ENCODE measurements at regions not wholly inside any gene's neighbourhood (a gene's known extent, or its start where the extent isn't known, plus 50 kb on each side); places are given as distances from the start of the nearest gene placed in this dataset.

DNA sequence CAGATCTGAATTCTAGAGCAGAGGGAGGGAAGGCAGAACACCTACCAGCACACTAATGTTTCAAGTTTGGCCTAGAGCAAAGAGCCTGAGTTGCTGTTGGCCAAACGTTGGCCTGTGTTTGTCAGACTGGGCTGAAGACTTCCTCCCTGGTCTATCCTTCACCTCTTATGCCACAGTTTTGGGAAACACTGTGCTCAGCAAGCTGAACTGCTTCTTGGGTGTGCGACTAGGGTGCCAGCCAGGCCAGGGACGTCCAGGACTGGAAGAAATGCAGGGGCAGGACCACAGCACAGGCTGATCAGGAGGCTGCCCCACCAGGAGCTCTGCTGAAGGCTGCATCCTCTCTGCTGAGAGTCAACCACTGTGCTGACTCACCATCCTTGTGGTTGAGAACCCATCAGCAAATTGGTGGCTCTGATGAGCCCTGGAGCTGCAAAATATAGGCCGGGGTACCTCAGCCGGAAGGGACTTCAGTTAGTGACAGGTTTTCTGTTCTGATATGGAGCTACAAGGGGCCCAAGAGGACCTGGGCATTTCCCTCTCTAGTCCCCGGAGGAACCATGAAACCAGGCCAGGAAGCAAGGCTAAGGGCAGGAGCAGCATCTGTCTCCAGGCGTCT is 131.6 kb upstream of the RASGRP1 start:
- peak in 1 of 4 experiments; percentile 22 for DNase-seq

DNA sequence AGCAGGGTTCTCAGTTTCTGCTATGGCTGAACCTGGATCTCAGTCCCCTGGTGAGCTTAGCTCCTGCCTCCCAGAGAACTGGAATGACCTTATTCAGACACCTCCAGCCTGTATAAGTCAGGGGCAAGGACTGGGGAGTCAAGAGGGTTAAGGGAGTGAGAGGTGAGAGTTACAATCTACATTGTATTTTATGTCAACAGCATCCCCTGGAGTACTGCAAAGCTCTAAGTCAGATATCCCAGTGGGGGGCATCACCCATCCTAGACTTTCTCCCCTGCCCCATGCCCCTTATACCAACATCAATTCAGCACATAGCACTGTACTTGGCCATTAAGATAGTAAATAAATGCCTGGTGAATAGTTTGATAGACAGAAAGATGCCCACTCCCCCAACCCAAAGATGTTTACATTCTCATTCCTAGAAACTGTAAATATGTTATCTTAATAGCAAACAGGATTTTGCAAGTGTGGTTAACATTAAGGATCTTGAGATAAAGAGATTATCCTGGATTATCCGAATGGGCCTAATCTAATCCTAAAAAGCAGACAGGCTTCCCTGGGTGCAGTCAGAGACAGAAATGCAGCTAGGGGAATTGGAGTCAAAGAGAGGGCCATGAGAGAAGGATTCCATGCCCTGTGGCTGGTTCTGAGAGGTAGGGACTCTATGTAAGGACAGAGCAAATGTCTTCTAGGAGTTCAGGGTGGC is 132.3 kb upstream of the RASGRP1 start:
- no peak for DNase-seq

DNA sequence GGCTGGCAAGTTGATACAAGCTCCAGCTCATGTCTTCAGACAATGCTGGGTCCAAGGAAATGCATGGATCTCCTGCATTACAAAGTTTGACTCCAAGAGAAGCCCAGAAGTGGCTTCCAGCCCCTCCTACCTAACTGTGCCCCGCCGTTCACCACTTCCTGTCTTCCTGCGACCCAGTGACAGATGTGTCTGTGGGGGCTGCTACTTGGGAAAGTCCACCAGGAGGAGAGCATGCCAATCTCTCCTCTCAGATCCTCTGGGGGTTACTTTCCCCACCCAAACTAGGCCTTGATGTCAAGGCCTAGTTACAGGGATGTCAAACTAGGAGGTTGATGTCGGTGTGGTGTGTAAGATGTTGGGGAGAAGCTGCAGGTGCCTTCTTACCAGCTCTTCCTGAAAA is 133.6 kb upstream of the RASGRP1 start:
- DNase-seq = no peak

DNA sequence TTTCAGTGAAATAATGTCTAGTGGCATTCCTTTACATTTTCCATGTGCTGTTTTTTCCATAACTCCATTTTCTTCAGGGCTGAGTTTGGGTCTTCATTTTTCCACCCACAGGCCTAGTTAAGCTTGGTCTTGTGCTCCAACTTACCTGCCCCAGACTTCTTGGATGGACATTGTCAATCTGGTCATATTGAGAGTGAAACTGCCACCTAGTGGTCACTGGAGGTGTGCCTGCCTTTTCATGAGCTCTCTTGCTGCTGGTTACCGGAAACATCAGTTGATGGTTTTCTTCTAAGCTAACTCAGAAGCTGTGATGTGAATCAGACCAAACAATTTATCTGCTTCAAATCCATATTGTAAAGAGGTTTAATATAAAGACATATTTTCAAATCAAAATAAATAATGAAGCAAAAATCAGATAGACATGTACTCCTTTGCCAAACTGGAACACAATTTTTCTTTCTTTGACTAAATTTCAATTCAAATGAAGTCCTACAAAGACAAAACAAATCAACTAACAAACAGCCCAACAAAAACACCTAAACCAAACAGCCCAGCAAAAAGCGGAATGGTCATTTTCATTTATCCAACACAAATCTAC is 135.1 kb upstream of the RASGRP1 start:
- peak; percentile 73 to 85 (median 79) for DNase-seq

DNA sequence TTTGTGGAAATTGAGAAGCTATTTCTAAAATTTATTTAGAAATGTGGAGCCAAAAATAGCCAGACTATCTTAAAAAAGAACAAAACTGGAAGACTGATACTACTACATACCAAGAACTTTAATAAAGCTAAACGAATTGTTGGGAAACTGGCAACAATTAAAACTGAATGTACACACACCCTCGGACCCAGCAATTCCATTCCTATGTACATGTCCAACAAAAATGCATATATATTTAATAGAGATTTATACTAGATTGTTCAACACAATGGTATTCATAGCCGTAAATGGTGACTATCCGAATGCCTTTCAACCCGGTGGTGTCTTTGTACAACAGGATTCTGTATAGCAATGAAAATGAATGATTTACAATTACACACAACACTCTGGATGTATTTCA is 136.5 kb upstream of the RASGRP1 start:
- DNase-seq = no peak

DNA sequence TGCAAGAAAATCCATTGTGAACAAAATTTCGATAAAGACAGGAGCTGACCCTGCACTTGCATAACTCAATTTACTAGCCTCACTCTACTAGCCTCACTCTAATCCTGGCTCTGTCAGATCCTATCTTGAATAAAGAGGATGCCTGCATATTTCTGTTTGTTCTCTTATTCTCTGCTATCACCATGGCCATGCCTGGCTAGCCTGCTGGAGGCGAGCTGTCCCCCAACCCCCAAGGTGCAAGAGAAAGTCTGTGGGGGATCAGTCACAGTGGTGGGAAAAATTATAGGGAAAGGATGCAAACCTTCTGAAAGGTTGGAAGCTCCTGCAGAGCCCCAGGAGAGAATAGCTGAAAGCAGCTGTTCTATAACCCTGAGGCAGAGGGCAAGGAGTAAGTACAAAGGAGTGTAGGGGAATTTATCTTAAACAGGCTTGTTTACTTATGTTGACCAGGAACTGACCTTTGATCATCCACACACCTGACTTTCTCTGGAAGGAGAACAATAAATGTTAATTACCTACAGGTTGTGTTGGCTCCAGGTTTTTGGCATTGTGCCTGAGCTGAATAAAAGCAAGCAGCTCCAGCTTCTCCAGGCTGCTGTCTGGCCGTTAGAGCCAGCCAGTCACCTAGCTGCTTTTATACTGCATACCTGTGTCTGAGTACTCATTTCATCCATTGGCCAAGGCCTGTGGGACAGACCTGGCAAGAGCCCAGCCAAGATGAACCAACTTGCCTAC is 137.7 kb upstream of the RASGRP1 start:
- DNase-seq = no peak

DNA sequence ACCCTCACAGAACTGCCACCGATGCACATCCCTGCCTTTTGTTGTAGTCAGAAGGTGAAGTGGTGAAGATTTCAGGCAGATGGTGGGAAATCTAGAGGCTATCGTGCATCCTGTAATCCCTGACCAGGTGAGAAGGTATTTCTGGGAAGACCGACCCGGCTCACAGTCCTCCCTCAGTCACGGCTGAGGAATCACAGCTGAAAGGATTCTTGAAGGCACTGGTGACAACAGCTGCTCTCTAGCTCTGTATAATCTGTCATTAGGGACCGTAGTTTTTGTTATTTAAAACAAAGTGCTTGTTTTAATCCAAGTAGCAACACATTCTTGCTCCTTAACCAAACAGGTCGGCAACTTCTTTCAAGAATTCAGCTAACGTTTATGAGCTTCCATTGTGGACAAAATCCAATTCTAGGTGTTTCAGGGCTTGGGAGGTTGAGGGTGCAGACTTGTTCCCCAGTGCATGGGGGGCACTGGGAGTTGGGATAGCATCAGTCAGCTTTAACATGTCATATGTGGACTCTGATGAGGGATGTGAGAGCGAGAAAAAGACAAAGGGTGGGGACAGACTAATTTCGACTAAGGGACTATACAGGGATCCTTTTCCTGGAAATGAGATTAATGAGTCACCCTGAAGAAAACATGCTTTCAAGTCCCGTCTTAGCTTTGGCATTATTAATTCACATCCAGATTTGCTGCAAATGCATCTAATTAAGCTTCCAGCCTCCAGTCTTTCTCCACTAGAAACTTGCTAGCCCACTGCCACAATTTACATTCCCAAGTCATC is 141.0 kb upstream of the RASGRP1 start:
- no peak for DNase-seq

DNA sequence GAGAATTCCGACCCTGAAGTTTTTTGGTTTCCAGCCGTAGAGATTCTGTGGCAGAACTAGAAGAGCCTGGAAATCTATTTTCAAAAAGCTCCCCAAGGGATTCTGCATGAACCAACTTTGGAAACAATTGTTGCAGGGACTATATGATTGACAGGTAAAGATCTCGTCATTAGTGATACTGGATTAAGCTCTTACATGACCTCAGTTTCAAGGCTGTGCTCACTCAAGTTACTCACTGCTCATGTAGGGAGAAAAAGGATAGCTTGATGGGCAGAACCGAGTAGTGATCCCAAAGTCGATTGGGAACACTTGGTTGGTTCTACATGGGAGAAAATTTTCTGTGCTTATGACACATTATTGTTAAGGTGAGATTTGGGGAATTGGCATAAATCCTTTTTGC is 142.3 kb upstream of the RASGRP1 start:
- no peak for DNase-seq

DNA sequence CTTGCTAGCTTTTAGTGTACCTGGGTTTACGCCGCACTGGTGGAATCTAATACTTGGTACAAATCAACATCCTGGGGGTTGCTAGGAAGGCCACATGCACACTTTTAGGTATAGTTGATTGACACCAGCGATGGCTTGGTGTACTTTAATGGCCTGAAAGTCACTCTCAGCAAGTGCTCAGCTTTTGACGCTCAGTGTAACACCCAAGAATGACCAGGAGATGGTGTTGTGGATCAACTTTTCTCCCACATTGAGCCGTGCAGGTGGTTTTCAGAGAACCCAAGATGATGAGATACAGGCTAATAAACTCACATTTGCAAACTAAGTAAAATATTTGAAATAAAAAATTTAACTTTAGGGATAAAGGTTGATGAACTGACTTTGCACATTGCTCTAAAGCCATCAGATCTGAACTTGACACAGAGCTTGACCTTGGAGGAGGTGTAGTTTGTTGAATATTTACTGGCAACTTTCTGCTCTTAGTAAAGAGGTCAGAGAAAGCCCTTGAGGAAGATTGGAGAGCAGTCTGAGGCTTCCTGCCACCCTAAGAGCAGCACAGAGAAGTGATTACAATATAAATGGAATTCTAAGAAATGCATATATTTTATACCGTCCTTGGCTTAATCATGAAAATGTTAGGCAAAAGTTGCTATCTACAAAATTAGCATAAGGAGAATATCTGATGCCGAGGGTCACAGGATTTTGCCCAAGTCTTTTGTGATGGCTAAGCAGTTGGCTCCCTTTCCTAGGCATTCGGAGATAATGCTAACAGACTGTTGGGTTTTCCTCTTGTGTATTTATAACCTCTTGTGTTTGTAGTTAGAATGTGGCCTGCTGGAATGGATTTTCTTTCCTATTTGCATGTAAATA is 143.4 kb upstream of the RASGRP1 start:
- DNase-seq = peak; percentile 47 to 60 (median 53)

DNA sequence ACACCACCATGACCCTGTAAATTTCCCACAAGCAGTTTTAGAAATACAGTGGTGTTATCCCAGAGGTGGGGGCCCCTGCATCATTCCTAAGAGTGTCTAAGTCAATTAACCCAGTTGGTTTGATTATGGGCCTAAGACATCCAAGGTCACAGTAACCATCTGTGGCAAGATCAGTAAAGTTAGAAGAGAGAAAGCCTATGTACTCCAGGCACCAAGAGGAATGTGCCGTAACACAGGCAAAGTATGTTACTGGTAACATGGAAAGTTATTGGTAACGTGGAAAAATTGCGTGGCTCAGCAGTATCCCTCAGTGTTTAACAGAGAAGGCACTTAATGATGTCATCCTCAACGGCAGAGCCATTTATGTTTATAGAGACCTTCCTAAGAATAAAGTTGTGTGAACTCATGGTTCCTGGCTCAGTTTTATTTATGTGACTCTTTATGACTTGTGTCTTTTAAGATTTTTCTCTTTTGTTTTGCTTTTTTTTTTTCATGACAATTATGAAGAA is 144.1 kb upstream of the RASGRP1 start:
- DNase-seq = no peak

DNA sequence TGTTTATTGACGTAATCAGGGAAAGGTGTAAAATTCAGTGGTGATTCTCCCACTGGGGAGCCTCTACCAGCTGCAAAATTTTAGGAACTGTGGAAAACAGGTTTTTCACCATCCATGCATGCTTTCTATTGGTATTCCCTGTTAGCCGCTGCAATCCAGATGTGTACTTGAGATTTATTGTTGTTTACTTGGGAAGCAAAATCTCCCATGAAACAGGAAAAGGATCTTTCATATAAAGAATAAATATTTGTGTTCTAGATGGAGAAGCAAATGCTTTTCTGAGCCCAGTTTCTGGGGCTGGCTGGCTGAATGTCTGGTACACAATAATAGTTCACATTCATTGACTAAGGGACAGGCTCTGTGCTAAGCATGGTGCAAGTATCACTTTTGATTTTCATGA is 144.6 kb upstream of the RASGRP1 start:
- DNase-seq = no peak

DNA sequence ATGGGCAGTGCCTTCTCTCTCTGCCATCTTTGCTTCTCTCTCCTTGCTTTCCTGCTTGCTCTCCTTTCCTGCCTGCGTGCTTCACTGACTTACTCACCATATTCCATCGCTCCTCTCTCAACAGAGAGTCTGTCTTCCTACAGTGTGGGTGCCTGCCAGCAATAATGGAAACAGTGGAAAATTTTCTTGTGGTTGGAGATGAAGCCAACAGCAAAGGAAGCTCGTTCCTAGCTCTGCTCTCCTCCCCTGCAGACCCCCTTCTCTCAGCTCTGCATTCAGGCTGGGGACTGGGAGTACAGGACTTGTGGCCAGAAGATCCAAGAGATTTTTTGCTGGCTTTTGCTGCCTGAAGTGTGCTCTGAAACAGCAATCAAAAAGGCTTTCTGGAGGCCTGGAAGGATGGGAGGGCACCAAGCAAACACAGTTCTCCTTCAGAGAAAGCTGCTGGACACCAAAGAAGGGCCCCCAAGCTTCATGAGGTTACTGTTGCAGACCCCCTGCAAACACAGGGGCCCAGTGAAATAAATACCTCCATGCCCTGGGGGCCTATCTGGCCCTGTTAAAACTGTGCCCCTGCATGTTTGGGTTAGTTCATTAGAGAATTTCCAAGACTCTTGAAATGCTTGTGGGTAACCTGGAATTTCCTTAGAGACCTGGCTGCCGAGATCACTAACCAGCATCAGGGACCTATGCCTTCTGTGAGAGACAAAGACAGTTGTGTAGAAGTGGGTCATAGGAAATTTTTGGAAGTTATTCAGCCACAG is 149.9 kb upstream of the RASGRP1 start:
- DNase-seq = no peak

DNA sequence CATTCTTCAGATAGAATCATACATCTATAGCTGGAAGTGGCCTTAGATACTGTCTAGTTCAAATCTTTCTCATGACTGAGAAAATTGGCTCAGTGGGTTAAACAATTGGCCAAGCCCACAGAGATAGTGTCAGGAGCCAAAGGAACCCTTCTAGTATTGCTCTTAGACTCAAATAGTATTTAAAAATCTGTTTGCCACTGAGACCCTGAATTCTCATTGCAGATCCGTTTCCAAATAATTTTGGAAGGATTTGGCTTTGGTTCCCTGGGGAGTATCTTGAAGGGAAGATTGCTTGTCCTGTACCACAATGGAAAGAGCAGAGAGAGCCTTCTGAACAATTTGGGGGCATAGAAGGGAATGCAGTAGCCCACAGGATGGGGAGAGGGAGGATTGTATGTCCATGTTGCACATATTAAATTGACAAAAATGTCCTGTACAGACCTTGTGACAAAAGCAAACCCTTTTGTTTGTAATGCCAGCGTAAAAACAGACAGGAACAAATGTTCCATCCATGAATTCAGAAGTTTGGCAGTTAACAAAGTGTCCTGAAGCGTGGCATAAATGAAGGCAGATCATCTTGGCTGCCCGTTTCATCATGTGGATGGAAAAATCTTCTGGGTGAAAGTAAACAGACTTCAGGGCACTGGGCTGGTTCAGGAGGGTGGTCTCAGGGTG is 156.4 kb upstream of the RASGRP1 start:
- no peak for DNase-seq

DNA sequence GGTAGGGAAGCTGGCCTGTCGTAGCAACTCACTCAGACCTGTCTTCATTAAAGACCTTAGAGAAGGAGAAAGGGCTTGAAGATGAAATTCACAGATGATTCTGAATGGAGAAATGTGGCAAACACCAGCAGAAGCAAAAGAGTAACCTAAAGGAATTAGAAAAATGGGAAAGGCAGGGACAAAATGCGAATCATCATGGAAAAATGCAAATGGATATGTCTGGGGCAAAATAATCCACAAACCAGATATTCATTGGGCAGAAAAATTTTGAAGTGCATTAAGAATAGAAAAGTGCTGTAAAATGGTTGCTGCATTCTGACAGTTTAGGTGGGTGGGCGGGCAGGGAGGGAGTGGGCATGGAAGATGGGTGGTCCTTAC is 156.9 kb upstream of the RASGRP1 start:
- no peak for DNase-seq

DNA sequence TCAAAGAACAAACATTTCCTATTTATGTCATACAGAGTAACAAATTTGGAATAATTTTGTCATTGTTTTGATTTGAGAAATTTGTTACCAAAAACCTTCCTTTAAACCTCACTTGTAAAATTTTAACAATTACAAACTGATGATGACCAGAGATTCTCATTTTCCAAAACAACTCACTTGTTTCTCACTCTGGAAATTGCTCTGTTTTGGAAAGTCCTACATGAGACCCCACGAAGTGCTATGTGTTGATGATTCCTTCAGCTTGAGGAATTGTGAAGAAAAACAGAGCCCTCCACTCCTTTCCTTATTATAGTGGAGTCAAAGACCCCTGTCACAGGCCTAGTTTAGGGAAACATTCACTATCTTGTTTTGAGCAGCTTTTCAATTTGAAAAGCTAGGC is 157.6 kb upstream of the RASGRP1 start:
- DNase-seq = no peak

DNA sequence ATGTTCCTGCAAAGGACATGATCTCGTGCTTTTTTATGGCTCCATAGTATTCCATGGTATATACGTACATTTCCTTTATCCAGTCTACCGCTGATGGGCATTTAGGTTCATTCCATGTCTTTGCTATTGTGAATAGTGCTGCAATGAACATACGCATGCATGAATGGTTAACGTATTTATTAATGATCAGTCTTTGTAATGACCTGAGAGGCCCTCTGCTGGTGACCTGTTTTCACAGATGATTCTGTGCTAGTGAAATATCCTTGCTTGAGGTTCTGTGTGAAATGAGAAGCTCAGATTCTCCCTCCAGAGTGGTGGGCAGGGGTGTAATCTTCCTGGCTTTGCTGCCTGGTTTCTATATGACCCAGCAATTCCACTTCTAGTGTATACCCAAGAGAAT is 160.2 kb upstream of the RASGRP1 start:
- no peak for DNase-seq

DNA sequence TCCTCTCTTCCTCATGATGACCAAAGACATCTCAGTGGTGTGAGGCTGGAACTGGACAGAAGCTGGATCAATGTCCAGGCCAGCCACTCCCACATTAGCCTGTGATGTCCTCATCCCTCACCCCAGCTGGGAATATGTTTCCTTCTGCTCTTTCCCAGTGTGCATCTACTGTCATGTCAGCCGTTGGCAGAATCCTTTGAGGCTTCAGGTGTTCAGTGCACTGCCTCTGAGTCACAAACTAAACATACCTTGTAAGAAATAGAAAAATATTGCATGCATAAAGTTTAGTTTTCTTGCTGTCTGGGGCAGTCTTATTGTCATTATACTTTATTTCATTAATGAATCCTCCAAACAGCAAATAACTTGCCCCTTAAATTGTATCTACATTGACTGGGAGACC is 161.6 kb upstream of the RASGRP1 start:
- DNase-seq = no peak

DNA sequence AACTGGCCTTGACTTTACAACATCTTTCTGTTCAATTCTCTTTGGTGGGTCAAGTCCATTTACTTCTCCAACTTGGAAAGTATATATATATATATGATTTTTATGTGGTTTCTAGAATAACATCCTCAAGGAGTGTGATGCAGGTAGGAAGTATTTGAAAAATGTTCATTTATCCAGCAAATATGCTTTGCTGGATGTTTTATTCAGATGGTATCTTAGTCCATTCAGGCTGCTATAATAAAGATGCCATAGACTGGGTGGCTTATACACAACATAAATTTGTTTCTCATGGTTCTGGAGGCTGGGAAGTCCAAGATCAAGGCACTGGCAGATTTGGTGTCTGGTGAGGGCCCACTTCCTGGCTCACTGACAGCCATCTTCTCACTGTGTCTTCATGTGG is 168.7 kb upstream of the RASGRP1 start:
- DNase-seq = no peak

DNA sequence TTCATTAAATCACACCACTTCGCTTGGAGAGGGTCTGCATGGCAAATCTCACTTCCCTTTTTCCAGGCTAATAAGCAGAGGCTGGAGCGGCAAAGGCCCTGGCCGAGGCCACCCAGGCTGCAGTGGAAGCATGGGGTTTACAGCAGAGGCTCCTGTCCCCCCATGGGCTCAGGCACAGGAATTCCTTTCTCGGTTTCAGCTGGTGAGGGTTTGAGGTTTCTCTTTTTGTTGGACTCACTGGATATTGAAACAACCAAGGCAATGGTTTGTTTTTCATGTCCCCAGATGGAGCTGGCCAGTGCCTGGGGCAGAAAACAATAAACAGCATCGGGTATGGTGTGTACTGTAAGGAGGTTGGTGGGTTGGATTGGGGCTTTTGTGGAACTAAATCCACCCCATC is 175.6 kb upstream of the RASGRP1 start:
- DNase-seq = no peak

DNA sequence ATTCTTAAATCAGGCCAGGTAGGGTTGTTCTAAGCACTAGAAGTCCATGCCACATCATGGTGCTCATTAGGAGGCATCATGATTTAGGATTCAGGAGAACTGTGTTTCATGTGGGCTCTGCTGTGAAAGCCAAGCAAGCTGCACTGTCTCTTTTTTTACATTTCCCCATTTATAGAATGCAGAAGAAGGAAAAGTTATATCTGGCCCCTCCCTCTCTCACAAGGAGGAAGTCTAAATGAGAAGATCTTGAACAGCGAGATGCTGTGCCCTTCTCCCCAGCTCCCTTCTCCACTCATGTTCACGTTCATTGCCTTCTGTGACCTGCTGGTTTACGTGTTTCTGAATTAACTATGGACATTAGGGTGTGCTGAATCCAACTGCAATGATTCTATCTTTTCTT is 178.5 kb upstream of the RASGRP1 start:
- peak; percentile 7 to 70 (median 30) for DNase-seq

Data from suppressor macrophage (primary cell).